Neural cell (in vitro differentiated cells): ENCODE measurements at regions not wholly inside any gene's neighbourhood (a gene's known extent, or its start where the extent isn't known, plus 50 kb on each side); places are given as distances from the start of the nearest gene placed in this dataset.

ENCODE experiments used
- EP300 ChIP-seq: fragments of 450-650 bp; conservative IDR thresholded peaks from 2 replicates; pipeline ENCODE4 v1.6.1; 2014; ENCODE audit warnings: antibody characterized with exemption, mild to moderate bottlenecking, moderate library complexity; ENCODE audit not compliant: poor library complexity, severe bottlenecking
- EZH2 ChIP-seq: fragments of 200-600, 300-800 bp; shearing (Covaris generic), sonication (generic); IDR thresholded peaks from 2 replicates; pipeline ENCODE4 v1.6.1; 2014; ENCODE audit warnings: antibody characterized with exemption, low read length, borderline replicate concordance, mild to moderate bottlenecking; ENCODE audit not compliant: insufficient read depth, poor library complexity, severe bottlenecking
- POLR2AphosphoS5 ChIP-seq: IDR thresholded peaks from 2 replicates; pipeline ENCODE4 v1.6.1; 2012
- RAD21 ChIP-seq: fragments of 450-650 bp; conservative IDR thresholded peaks from 2 replicates; pipeline ENCODE4 v1.6.1; 2014; ENCODE audit warnings: antibody characterized with exemption, mild to moderate bottlenecking, moderate library complexity
- TAF1 ChIP-seq: IDR thresholded peaks from 2 replicates; pipeline ENCODE4 v1.6.1; 2012; ENCODE audit warnings: low read depth
- TF ChIP-seq, protein P1 (sequence below): fragments of 450-650 bp; IDR thresholded peaks from 2 replicates; pipeline ENCODE4 v1.5.1; 2014; ENCODE audit warnings: antibody characterized with exemption, mild to moderate bottlenecking, moderate library complexity; ENCODE audit not compliant: poor library complexity, severe bottlenecking

GRCh38 chr4:157558016-157558415, 337.5 kb downstream of the GRIA2 start:
- TF ChIP-seq, protein P1, sequence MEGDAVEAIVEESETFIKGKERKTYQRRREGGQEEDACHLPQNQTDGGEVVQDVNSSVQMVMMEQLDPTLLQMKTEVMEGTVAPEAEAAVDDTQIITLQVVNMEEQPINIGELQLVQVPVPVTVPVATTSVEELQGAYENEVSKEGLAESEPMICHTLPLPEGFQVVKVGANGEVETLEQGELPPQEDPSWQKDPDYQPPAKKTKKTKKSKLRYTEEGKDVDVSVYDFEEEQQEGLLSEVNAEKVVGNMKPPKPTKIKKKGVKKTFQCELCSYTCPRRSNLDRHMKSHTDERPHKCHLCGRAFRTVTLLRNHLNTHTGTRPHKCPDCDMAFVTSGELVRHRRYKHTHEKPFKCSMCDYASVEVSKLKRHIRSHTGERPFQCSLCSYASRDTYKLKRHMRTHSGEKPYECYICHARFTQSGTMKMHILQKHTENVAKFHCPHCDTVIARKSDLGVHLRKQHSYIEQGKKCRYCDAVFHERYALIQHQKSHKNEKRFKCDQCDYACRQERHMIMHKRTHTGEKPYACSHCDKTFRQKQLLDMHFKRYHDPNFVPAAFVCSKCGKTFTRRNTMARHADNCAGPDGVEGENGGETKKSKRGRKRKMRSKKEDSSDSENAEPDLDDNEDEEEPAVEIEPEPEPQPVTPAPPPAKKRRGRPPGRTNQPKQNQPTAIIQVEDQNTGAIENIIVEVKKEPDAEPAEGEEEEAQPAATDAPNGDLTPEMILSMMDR, result no peak
- no peak for TF ChIP-seq EP300
- no peak for TF ChIP-seq POLR2AphosphoS5
- no peak for TF ChIP-seq EZH2
- no peak for TF ChIP-seq TAF1
- TF ChIP-seq RAD21, result no peak
